ENCODE measurements at regions not wholly inside any gene's neighbourhood (a gene's known extent, or its start where the extent isn't known, plus 50 kb on each side); places are given as distances from the start of the nearest gene placed in this dataset.

GRCh38 chrX:14344172-14344940 is 185.0 kb upstream of the GLRA2 start:
- ChIA-PET POLR2A (no interaction called here), RAD21 (ENCODE audit: unreplicated experiment) (no interaction called here), SMC1A (ENCODE audit: uncharacterized antibody, unreplicated experiment) (no interaction called here), CTCF (interaction anchor here (1.1 kb wide), 1 partner anchor 29 kb away, joined by 3 read pairs; no protein-coding TSS in a partner anchor)
- H3K4me2 ChIP-seq (ENCODE audit: control insufficient read depth, insufficient read depth), result no peak overlapping the region
- H3K36me3 ChIP-seq (ENCODE audit: control insufficient read depth in 2 of 2, insufficient read depth in 2 of 2, low read length in 1 of 2), result no peaks in the 10 kb centered on the region
- no peak overlapping the region for H3K4me3 ChIP-seq
- no peak overlapping the region for H3K9ac ChIP-seq (ENCODE audit: control insufficient read depth, insufficient read depth, low read length)
- TF ChIP-seq, protein P1, sequence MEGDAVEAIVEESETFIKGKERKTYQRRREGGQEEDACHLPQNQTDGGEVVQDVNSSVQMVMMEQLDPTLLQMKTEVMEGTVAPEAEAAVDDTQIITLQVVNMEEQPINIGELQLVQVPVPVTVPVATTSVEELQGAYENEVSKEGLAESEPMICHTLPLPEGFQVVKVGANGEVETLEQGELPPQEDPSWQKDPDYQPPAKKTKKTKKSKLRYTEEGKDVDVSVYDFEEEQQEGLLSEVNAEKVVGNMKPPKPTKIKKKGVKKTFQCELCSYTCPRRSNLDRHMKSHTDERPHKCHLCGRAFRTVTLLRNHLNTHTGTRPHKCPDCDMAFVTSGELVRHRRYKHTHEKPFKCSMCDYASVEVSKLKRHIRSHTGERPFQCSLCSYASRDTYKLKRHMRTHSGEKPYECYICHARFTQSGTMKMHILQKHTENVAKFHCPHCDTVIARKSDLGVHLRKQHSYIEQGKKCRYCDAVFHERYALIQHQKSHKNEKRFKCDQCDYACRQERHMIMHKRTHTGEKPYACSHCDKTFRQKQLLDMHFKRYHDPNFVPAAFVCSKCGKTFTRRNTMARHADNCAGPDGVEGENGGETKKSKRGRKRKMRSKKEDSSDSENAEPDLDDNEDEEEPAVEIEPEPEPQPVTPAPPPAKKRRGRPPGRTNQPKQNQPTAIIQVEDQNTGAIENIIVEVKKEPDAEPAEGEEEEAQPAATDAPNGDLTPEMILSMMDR (IDR thresholded peaks at IDR 0.05 in 2 of 3, conservative IDR thresholded peaks at IDR 0.05 in 1 of 3; ENCODE audit: control insufficient read depth in 2 of 3, extremely low read depth in 1 of 3, insufficient read depth in 1 of 3, low read depth in 3 of 3, low read length in 3 of 3), result peak in 1 of 3 experiments; percentile 4; a peak in 1 of 6 replicates
- no peak for TF ChIP-seq ZBTB4 (CRISPR knock-in tag; IDR thresholded peaks at IDR 0.05)
- H3K4me1 ChIP-seq (ENCODE audit: control insufficient read depth, insufficient read depth, low read length), result no peaks in the 10 kb centered on the region
- no peaks in the 10 kb centered on the region for H3K27me3 ChIP-seq (replicated peaks in 1 of 2; ENCODE audit: control insufficient read depth in 2 of 2, insufficient read depth in 2 of 2, low read length in 1 of 2)
- FAIRE-seq, result no peak
- H3K79me2 ChIP-seq (ENCODE audit: control insufficient read depth, insufficient read depth, low read length), result no peaks in the 10 kb centered on the region
- in situ Hi-C loops (cut with MboI) (no loop called here), intact Hi-C loops (cut with micrococcal nuclease; ENCODE audit: unreplicated experiment) (no loop called here)
- no peak for ATAC-seq
- no peaks in the 10 kb centered on the region for H4K20me1 ChIP-seq (ENCODE audit: control insufficient read depth, insufficient read depth)
- BruUV-seq (replicated peaks), result no TSS peak
- H2AFZ ChIP-seq (ENCODE audit: control insufficient read depth, low read depth, low read length), result no peak overlapping the region
- no peaks in the 10 kb centered on the region for H3K9me3 ChIP-seq (replicated peaks; ENCODE audit: control insufficient read depth, insufficient read depth, low read length)
- DNase-seq (ENCODE audit: low read depth, low spot score), result no peak
- H3K27ac ChIP-seq (ENCODE audit: control insufficient read depth, insufficient read depth), result no peak overlapping the region
- WGBS (ENCODE audit: insufficient coverage, insufficient replicate concordance, low lambda C conversion rate, missing lambda C conversion rate), result 2% methylated on average over 3 of the region's 3 CpGs

All from GM12878 (cell line).